H9 (cell line): ENCODE measurements at regions not wholly inside any gene's neighbourhood (a gene's known extent, or its start where the extent isn't known, plus 50 kb on each side); places are given as distances from the start of the nearest gene placed in this dataset.

Experiments
- DNase-seq: peaks from one replicate; pipeline ENCODE4 v3.0.0-alpha.2; 2017
- H2AFZ ChIP-seq: one replicate; pipeline ENCODE4 v1.6.1; 2013; ENCODE audit warnings: mild to moderate bottlenecking, low read length, control low read depth, moderate library complexity
- H2AK5ac ChIP-seq: 2 replicates; pipeline ENCODE4 v1.6.1; 2013; ENCODE audit warnings: low read length, control low read depth, mixed read lengths; ENCODE audit not compliant: insufficient read length
- H2BK120ac ChIP-seq: one replicate; pipeline ENCODE4 v1.6.1; 2013; ENCODE audit warnings: low read depth, mild to moderate bottlenecking, low read length, control low read depth, inconsistent platforms; ENCODE audit not compliant: poor library complexity, severe bottlenecking
- H2BK12ac ChIP-seq: 2 replicates; pipeline ENCODE4 v1.6.1; 2013; ENCODE audit warnings: low read length, control low read depth, mixed read lengths, low read depth; ENCODE audit not compliant: insufficient read length
- H2BK15ac ChIP-seq: 2 replicates; pipeline ENCODE4 v1.6.1; 2013; ENCODE audit warnings: low read depth, low read length, control low read depth
- H2BK20ac ChIP-seq: one replicate; pipeline ENCODE4 v1.6.1; 2013; ENCODE audit warnings: low read depth, mild to moderate bottlenecking, low read length, control low read depth, inconsistent platforms; ENCODE audit not compliant: poor library complexity, severe bottlenecking
- H2BK5ac ChIP-seq: 2 replicates; pipeline ENCODE4 v1.6.1; 2013; ENCODE audit warnings: low read length, control low read depth, mixed read lengths; ENCODE audit not compliant: insufficient read length
- H3K14ac ChIP-seq: 2 replicates; pipeline ENCODE4 v1.6.1; 2013; ENCODE audit warnings: low read length, control low read depth; ENCODE audit not compliant: insufficient read depth
- H3K18ac ChIP-seq: 2 replicates; pipeline ENCODE4 v1.6.1; 2013; ENCODE audit warnings: low read depth, mild to moderate bottlenecking, mixed read lengths, low read length, control low read depth; ENCODE audit not compliant: insufficient read length
- H3K23ac ChIP-seq: 2 replicates; pipeline ENCODE4 v1.6.1; 2013; ENCODE audit warnings: low read length, control low read depth, mixed read lengths, low read depth; ENCODE audit not compliant: insufficient read length
- H3K23me2 ChIP-seq: 2 replicates; pipeline ENCODE4 v1.6.1; 2013; ENCODE audit warnings: low read depth, mild to moderate bottlenecking, mixed read lengths, low read length, control low read depth; ENCODE audit not compliant: insufficient read length, poor library complexity, severe bottlenecking
- H3K27ac ChIP-seq: 2 replicates; pipeline ENCODE4 v1.5.1; 2013; ENCODE audit warnings: low read length, control low read depth, mixed read lengths, low read depth; ENCODE audit not compliant: insufficient read length
- H3K27me3 ChIP-seq: 2 replicates; pipeline ENCODE4 v1.6.1; 2013; ENCODE audit warnings: low read length, control low read depth, inconsistent platforms; ENCODE audit not compliant: insufficient read depth
- H3K4ac ChIP-seq: 2 replicates; pipeline ENCODE4 v1.6.1; 2013; ENCODE audit warnings: low read depth, mild to moderate bottlenecking, control low read depth, inconsistent platforms, low read length, moderate library complexity
- H3K4me1 ChIP-seq: 2 replicates; pipeline ENCODE4 v1.6.1; 2013; ENCODE audit warnings: low read length, control low read depth, inconsistent platforms; ENCODE audit not compliant: insufficient read depth
- H3K4me2 ChIP-seq: 2 replicates; pipeline ENCODE4 v1.6.1; 2013; ENCODE audit warnings: low read length, control low read depth, mixed read lengths; ENCODE audit not compliant: insufficient read length, insufficient read depth
- H3K56ac ChIP-seq: 2 replicates; pipeline ENCODE4 v1.6.1; 2013; ENCODE audit warnings: low read depth, mild to moderate bottlenecking, mixed read lengths, low read length, control low read depth; ENCODE audit not compliant: insufficient read length
- H3K79me1 ChIP-seq: 2 replicates; pipeline ENCODE4 v1.6.1; 2013; ENCODE audit warnings: low read depth, mild to moderate bottlenecking, moderate library complexity, low read length, control low read depth, inconsistent platforms; ENCODE audit not compliant: insufficient read depth, poor library complexity, severe bottlenecking
- H3K79me2 ChIP-seq: 2 replicates; pipeline ENCODE4 v1.6.1; 2013; ENCODE audit warnings: low read length, control low read depth, inconsistent platforms; ENCODE audit not compliant: insufficient read depth
- H3K9ac ChIP-seq: 2 replicates; pipeline ENCODE4 v1.6.1; 2013; ENCODE audit warnings: low read length, control low read depth, mixed read lengths; ENCODE audit not compliant: insufficient read length; ENCODE audit errors: extremely low read depth
- H3K9me3 ChIP-seq: one replicate; pipeline ENCODE4 v1.6.1; 2013; ENCODE audit warnings: low read depth, low read length, inconsistent platforms; ENCODE audit not compliant: control insufficient read depth
- H3T11ph ChIP-seq: one replicate; pipeline ENCODE4 v1.6.1; 2013; ENCODE audit warnings: mild to moderate bottlenecking, low read length, control low read depth, inconsistent platforms
- H4K20me1 ChIP-seq: one replicate; pipeline ENCODE4 v1.6.1; 2013; ENCODE audit not compliant: control insufficient read depth, insufficient read length, insufficient read depth
- H4K5ac ChIP-seq: 2 replicates; pipeline ENCODE4 v1.6.1; 2013; ENCODE audit warnings: low read depth, mild to moderate bottlenecking, mixed read lengths, low read length, control low read depth; ENCODE audit not compliant: insufficient read length
- H4K8ac ChIP-seq: replicated peaks from 2 replicates; pipeline ENCODE4 v1.6.1; 2013; ENCODE audit warnings: low read length, control low read depth, mixed read lengths, low read depth; ENCODE audit not compliant: insufficient read length
- H4K91ac ChIP-seq: 2 replicates; pipeline ENCODE4 v1.6.1; 2013; ENCODE audit warnings: low read depth, mild to moderate bottlenecking, moderate library complexity, mixed read lengths, low read length, control low read depth; ENCODE audit not compliant: insufficient read length
- H3K27ac Mint-ChIP-seq, 3 experiments: 2 replicates in 2 of 3; 3 replicates in 1 of 3; pipeline ENCODE4 v1.8.0; 2020 to 2021; ENCODE audit warnings: mixed read lengths in 3 of 3, mild to moderate bottlenecking in 1 of 3, moderate library complexity in 1 of 3
- H3K27me3 Mint-ChIP-seq: 2 replicates; pipeline ENCODE4 v1.8.0; 2021; ENCODE audit warnings: low read depth, mild to moderate bottlenecking, moderate library complexity, mixed read lengths
- H3K36me3 Mint-ChIP-seq, 3 experiments: 2 replicates in 2 of 3; 3 replicates in 1 of 3; pipeline ENCODE4 v1.8.0; 2020 to 2021; ENCODE audit warnings: low read depth in 3 of 3, mixed read lengths in 3 of 3; ENCODE audit not compliant: insufficient read depth in 1 of 3
- H3K4me1 Mint-ChIP-seq, 2 experiments: 2 replicates each; pipeline ENCODE4 v1.8.0; 2020; ENCODE audit warnings: mixed read lengths in 2 of 2
- H3K4me3 Mint-ChIP-seq, 2 experiments: 2 replicates in 1 of 2; 3 replicates in 1 of 2; pipeline ENCODE4 v1.8.0; 2020 to 2021; ENCODE audit warnings: mild to moderate bottlenecking in 2 of 2, mixed read lengths in 2 of 2, moderate library complexity in 1 of 2
- H3K9me3 Mint-ChIP-seq, 2 experiments: 2 replicates in 1 of 2; 3 replicates in 1 of 2; pipeline ENCODE4 v1.8.0; 2020; ENCODE audit warnings: mild to moderate bottlenecking in 2 of 2, mixed read lengths in 2 of 2, moderate library complexity in 1 of 2
- CTCF ChIP-seq: fragments of 200-600 bp; sonication (generic); conservative IDR thresholded peaks from 3 replicates; pipeline ENCODE4 v1.8.0; 2021; ENCODE audit warnings: antibody characterized with exemption, mild to moderate bottlenecking
- WGBS: extraction: QIAGEN DNeasy Blood & Tissue Kit; methylation state at CpG from one replicate; pipeline ENCODE4 v1.1.7; 2013; ENCODE audit warnings: missing lambda C conversion rate, low lambda C conversion rate, mixed read lengths; ENCODE audit not compliant: insufficient read length; ENCODE audit errors: extremely low coverage; 5-methylcytosine and 5-hydroxymethylcytosine counted together

DNA sequence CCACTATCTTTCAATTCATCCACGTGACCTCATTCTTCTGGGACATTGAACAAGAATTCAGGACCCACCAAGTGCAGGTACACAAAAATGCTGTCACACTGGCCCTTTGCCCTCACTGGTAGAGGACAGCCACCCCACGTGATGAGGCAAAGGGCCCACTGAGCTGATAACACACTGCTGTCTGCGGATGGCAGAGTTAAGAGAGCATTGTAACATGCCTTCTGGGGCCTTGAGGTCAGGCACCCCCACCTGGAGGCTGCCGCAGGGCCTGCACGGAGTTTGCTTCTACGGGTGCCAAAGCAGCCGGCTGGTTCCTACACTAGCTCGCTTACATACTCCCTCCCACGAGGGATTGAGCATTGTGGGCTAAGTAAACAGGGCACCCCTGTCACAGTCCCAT is 101.0 kb downstream of the LRIG3 start:
- peaks cover 0 to 8% of the 10 kb centered on the region in 2 experiments; a peak in 2 of 4 replicates for H3K4me1 Mint-ChIP-seq
- H3K4ac ChIP-seq, result no peak overlapping the region
- no peaks in the 10 kb centered on the region for H3K9me3 ChIP-seq
- no peaks in the 10 kb centered on the region for H3K79me1 ChIP-seq
- no CpG with 5 or more reads among the region's 9 CpGs for WGBS
- H3K9me3 Mint-ChIP-seq, result no peaks in the 10 kb centered on the region
- H3K27ac ChIP-seq, result no peak overlapping the region
- H2BK15ac ChIP-seq, result no peak overlapping the region
- no peak overlapping the region for H2BK120ac ChIP-seq
- no peaks in the 10 kb centered on the region for H3K4me1 ChIP-seq
- no peak overlapping the region for H3T11ph ChIP-seq
- H4K5ac ChIP-seq, result no peak overlapping the region
- no peak overlapping the region for H3K4me3 Mint-ChIP-seq
- no peaks in the 10 kb centered on the region for H3K23me2 ChIP-seq
- H3K27me3 Mint-ChIP-seq, result no peaks in the 10 kb centered on the region
- peak overlapping the region; percentile 55; the same call in 1 of the 2 replicates for H3K14ac ChIP-seq
- no peak for TF ChIP-seq CTCF
- H2BK20ac ChIP-seq, result no peak overlapping the region
- H2AK5ac ChIP-seq, result no peak overlapping the region
- DNase-seq, result peak; percentile 38
- H3K27ac Mint-ChIP-seq, result no peak overlapping the region
- H4K91ac ChIP-seq, result no peak overlapping the region
- no peaks in the 10 kb centered on the region for H3K27me3 ChIP-seq
- H3K56ac ChIP-seq, result no peak overlapping the region
- no peak overlapping the region for H2BK12ac ChIP-seq
- H3K79me2 ChIP-seq, result no peaks in the 10 kb centered on the region
- no peak overlapping the region for H3K4me2 ChIP-seq
- H3K23ac ChIP-seq, result no peak overlapping the region
- no peak overlapping the region for H4K8ac ChIP-seq
- H3K36me3 Mint-ChIP-seq, result no peaks in the 10 kb centered on the region
- H2AFZ ChIP-seq, result no peak overlapping the region
- H4K20me1 ChIP-seq, result no peaks in the 10 kb centered on the region
- no peak overlapping the region for H3K18ac ChIP-seq
- H2BK5ac ChIP-seq, result no peak overlapping the region
- H3K9ac ChIP-seq, result no peak overlapping the region
